Ascending aorta (tissue), 2 donors: ENCODE measurements at regions not wholly inside any gene's neighbourhood (a gene's known extent, or its start where the extent isn't known, plus 50 kb on each side); places are given as distances from the start of the nearest gene placed in this dataset.

Source experiments
- DNase-seq, 2 donors: peaks; one replicate each; pipeline ENCODE4 v3.0.0-alpha.2; 2019; ENCODE audit warnings: low spot score in 2 of 2
- H3K27ac ChIP-seq, 2 donors: fragments of 200-600 bp; sonication (generic); one replicate each; pipeline ENCODE4 v1.5.1; 2016 to 2017; ENCODE audit warnings: mild to moderate bottlenecking in 1 of 2
- H3K27me3 ChIP-seq: fragments of 200-600 bp; sonication (generic); one replicate; pipeline ENCODE4 v1.5.1; 2017
- H3K36me3 ChIP-seq, 2 donors: fragments of 200-600 bp; sonication (generic); one replicate each; pipeline ENCODE4 v1.5.1; 2016
- H3K4me1 ChIP-seq, 2 donors: fragments of 200-600 bp; sonication (generic); one replicate each; pipeline ENCODE4 v1.5.1; 2016 to 2017; ENCODE audit warnings: mild to moderate bottlenecking in 1 of 2
- H3K4me3 ChIP-seq, 2 donors: fragments of 200-600 bp; sonication (generic); one replicate each; pipeline ENCODE4 v1.5.1; 2016 to 2017; ENCODE audit warnings: mild to moderate bottlenecking in 1 of 2
- H3K9me3 ChIP-seq, 2 donors: fragments of 200-600 bp; sonication (generic); one replicate each; pipeline ENCODE4 v1.5.1; 2016
- intact Hi-C: fragments of 100-400 bp; cut with DNase I; formaldehyde crosslinking; loops from one replicate; pipeline ENCODE4 v1.15.1; 2023
- TF ChIP-seq, protein P1 (sequence below), 3 experiments: fragments of 200-600 bp in 2 of 3; fragments of 450-650 bp in 1 of 3; sonication (generic) in 2 of 3; IDR thresholded peaks; one replicate each; pipeline ENCODE4 v1.5.1; 2016 to 2019; ENCODE audit warnings: antibody characterized with exemption in 3 of 3, mild to moderate bottlenecking in 1 of 3, moderate library complexity in 1 of 3

DNA sequence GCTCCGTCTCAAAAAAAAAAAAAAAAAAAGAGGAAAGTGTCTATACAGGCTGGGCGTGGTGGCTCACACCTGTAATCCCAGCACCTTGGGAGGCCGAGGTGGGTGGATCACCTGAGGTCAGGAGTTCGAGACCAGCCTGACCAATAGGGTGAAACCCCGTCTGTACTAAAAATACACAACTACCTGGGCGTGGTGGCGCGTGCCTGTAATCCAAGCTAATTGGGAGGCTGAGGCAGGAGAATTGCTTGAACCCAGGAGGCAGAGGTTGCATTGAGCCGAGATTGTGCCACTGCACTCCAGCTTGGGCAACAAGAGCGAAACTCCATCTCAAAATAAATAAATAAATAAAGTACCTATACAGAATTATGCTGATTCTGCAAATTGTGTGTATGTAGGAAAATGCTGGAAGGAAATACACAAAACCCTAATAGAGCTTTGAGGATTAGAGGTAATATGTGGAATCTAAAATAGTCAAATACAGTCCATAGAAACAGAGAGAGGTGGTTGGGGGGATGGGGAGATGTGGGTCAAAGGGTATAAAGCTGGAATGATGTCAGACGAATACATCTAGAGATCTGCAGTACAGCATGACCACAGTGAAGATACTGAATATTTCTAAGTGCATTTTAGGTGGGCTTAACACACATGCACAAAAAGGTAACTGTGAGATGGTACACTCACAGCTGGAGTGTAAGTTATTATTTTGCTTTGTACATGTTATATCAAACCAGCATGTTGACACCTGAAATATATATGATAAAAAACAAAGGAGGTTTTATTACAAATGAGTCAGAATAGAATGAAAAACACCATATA, 174.5 kb upstream of the KLF14 start:
- TF ChIP-seq, protein P1, sequence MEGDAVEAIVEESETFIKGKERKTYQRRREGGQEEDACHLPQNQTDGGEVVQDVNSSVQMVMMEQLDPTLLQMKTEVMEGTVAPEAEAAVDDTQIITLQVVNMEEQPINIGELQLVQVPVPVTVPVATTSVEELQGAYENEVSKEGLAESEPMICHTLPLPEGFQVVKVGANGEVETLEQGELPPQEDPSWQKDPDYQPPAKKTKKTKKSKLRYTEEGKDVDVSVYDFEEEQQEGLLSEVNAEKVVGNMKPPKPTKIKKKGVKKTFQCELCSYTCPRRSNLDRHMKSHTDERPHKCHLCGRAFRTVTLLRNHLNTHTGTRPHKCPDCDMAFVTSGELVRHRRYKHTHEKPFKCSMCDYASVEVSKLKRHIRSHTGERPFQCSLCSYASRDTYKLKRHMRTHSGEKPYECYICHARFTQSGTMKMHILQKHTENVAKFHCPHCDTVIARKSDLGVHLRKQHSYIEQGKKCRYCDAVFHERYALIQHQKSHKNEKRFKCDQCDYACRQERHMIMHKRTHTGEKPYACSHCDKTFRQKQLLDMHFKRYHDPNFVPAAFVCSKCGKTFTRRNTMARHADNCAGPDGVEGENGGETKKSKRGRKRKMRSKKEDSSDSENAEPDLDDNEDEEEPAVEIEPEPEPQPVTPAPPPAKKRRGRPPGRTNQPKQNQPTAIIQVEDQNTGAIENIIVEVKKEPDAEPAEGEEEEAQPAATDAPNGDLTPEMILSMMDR (IDR thresholded peaks at IDR 0.05): no peak
- Histone ChIP-seq H3K27ac (peak overlapping the region in 1 of 2 donors; percentile 20), H3K9me3 (no peaks in the 10 kb centered on the region), H3K27me3 (no peaks in the 10 kb centered on the region), H3K4me1 (peaks cover 4 to 40% of the 10 kb centered on the region in 2 donors), H3K4me3 (no peak overlapping the region), H3K36me3 (peaks cover 2 to 5% of the 10 kb centered on the region in 2 donors)
- intact Hi-C loops: no loop called here
- peak in 1 of 2 donors; percentile 25 for DNase-seq

DNA sequence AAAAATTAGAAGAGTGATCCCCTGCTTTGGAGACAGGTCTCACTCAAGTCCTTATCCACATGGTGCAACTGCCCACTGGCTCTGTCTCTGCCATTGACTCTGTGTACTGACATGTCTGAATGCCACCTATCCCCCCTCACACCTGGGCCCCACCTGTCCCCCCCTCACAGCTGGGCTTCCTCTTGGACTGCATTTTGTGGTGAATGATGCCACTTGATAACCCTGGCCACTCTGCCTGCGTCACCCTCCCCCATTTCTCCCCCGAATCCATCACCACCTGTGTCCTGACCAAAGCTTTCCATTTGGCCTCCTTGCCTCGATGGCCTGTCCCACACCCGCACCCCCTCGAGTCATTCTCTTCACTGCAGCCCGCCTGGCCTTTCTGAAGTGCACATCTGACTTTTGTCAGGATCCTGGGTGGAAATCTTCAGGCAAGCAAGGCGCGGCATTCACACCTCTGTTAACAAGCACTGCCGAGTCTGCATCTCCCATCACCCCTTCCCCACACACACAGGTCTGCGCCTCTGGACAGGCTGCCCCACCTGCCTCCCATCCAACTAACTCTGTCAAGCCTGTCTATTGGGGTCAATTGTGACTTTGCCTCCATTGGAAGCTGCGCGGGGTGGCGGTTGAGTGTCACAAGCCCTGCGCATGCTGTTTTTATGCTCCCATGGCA, 175.3 kb upstream of the KLF14 start:
- H3K36me3 ChIP-seq: peaks cover 2 to 5% of the 10 kb centered on the region in 2 donors
- no peaks in the 10 kb centered on the region for H3K27me3 ChIP-seq
- DNase-seq: peak in 1 of 2 donors; percentile 56
- H3K4me1 ChIP-seq: peaks cover 9 to 40% of the 10 kb centered on the region in 2 donors
- TF ChIP-seq, protein P1 (IDR thresholded peaks at IDR 0.05): no peak
- H3K27ac ChIP-seq: peak overlapping the region; percentile 20 to 33
- no peak overlapping the region for H3K4me3 ChIP-seq
- intact Hi-C loops: no loop called here
- no peaks in the 10 kb centered on the region for H3K9me3 ChIP-seq

DNA sequence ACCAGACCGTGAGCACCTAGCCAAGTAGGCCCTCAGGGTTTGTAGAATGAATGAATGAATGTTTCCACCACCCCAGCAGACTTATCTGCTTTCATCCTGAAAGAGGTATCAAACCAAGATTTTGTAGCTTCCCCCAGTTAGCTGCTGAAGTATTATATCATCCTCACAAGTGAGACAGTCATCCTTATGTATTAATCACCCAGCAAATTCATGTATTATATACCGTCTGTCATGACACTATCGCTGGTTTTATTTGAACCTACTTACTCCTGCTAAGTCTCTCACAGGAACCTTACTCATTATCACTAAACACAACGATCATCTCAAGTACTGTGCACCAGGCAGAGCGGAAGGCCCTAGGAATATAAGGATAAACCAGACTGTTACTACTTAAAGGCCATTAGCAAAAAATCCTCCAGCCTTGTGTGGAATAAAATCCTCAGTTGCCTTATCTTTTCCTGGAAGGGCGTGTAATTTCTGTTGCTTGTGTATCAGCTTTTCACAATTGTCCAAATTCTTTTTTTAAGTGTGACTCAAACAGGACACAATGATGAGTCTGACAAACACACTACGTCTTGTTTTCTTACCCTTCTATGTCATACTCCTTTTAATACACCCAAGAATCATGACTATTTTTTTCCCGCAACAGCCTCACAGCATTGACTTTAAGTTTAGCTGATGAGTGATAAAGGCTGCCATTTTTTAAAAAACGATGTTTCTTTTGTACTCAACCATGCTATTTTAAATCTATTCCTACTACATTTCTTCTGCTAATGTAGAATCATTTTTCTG, 176.1 kb upstream of the KLF14 start:
- Histone ChIP-seq H3K27ac (peak overlapping the region; percentile 20 to 33), H3K4me3 (no peak overlapping the region), H3K4me1 (peaks cover 10 to 40% of the 10 kb centered on the region in 2 donors), H3K27me3 (no peaks in the 10 kb centered on the region), H3K9me3 (no peaks in the 10 kb centered on the region), H3K36me3 (peaks cover 2 to 5% of the 10 kb centered on the region in 2 donors)
- TF ChIP-seq, protein P1 (IDR thresholded peaks at IDR 0.05): no peak
- intact Hi-C loops: no loop called here
- DNase-seq: peak in 1 of 2 donors; percentile 7

DNA sequence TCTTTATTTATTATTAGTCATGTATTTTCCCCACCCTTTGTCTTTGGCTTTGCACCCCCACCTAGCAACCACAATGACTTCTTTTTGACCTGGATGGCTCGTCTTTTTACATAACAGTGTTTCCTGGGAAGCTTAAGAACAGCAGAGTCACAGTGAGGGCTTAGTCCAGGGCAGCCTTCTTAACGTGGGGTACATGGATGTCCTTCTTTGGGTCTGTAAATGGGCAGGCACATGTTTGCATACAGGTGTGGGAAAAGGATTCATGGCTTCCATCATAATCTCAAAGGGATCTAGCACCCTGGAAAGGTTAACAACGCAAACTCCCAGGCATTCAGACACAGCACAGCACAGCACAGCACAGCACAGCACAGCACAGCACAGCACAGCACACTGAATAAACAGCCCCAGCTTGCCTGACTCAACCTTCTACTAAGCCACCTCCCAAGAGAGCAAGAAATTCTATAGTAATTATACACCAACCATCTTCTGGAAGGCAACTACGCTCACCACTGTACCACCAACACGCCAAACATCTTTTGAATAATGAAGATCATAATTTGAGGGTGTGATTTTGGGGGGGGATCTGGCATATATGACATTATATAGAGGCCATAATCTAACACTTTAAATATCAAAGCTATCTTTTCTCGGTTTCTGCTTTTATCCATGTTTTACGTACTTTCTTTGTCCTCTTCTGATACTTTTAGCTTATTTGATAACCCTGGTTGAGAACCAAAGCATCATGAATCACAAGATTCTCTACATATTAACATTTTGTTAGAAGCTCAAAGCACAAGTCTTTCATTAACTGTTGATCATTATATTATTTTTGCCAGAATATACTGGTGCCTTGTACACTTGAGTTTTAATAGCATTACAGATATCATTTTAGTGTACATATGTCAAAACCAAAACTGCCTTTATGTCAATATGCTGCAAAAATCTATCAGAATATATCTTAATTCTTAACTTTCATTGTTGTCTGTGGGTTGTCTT, 177.2 kb upstream of the KLF14 start:
- intact Hi-C loops: no loop called here
- H3K4me3 ChIP-seq: peak overlapping the region; percentile 29 to 67
- H3K9me3 ChIP-seq: no peaks in the 10 kb centered on the region
- peaks cover 0 to 5% of the 10 kb centered on the region in 2 donors for H3K36me3 ChIP-seq
- peak overlapping the region; percentile 94 to 96 for H3K27ac ChIP-seq
- H3K27me3 ChIP-seq: no peaks in the 10 kb centered on the region
- DNase-seq: peak in 1 of 2 donors; percentile 41
- TF ChIP-seq, protein P1 (IDR thresholded peaks at IDR 0.05): no peak
- peaks cover 13 to 50% of the 10 kb centered on the region in 2 donors for H3K4me1 ChIP-seq
